Esophagus (tissue), 2 donors: ENCODE measurements at regions not wholly inside any gene's neighbourhood (a gene's known extent, or its start where the extent isn't known, plus 50 kb on each side); places are given as distances from the start of the nearest gene placed in this dataset.

ENCODE experiments used
- H3K27ac ChIP-seq, 2 donors: one replicate each; pipeline ENCODE4 v1.5.1; 2013; ENCODE audit warnings: low read depth in 2 of 2, mild to moderate bottlenecking in 2 of 2, inconsistent platforms in 1 of 2, low read length in 1 of 2, moderate library complexity in 1 of 2
- H3K27me3 ChIP-seq, 2 donors: one replicate each; pipeline ENCODE4 v1.6.1; 2013; ENCODE audit warnings: low read length in 2 of 2, control low read depth in 1 of 2, mild to moderate bottlenecking in 1 of 2; ENCODE audit not compliant: insufficient read depth in 2 of 2, control insufficient read depth in 1 of 2
- H3K36me3 ChIP-seq, 2 donors: one replicate each; pipeline ENCODE4 v1.6.1; 2013; ENCODE audit warnings: low read length in 1 of 2; ENCODE audit not compliant: control insufficient read depth in 2 of 2, insufficient read depth in 2 of 2
- H3K4me1 ChIP-seq, 2 donors: one replicate each; pipeline ENCODE4 v1.6.1; 2013; ENCODE audit warnings: low read length in 1 of 2; ENCODE audit not compliant: control insufficient read depth in 2 of 2, insufficient read depth in 2 of 2
- H3K4me3 ChIP-seq, 2 donors: one replicate each; pipeline ENCODE4 v1.5.1; 2013; ENCODE audit warnings: low read length in 2 of 2, mild to moderate bottlenecking in 2 of 2, low read depth in 1 of 2, moderate library complexity in 1 of 2
- H3K9me3 ChIP-seq, 2 donors: one replicate each; pipeline ENCODE4 v1.6.1; 2013; ENCODE audit warnings: mild to moderate bottlenecking in 2 of 2, low read depth in 1 of 2, low read length in 1 of 2, moderate library complexity in 1 of 2; ENCODE audit not compliant: control insufficient read depth in 2 of 2, insufficient read depth in 1 of 2
- WGBS, 2 donors: extraction: QIAGEN DNeasy Blood & Tissue Kit; methylation state at CpG; one replicate each; pipeline ENCODE4 v1.1.7; 2013; 5-methylcytosine and 5-hydroxymethylcytosine counted together
- donor health status: healthy with polysubstance abuse.
- donor health status: Bipolar disorder and iron deficiency.

DNA sequence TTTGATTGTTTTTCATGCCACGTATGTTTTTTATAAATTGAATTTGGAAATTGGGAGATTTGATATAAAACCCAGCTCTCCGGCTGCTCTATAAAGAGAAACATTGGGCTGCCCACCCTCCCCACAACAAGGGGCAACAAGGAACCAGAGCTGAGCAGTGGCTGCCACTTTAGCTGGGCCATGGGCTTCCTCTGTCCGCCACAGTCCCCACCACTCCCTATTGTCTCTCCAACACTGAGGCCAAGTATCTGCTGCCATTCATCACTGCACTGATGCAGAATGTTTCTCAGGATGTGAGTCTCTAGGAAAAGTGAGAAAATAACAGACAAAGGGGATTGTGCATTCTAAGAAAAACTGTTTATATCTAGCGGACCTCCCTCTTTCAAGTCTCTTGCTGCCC lies 106.8 kb downstream of the LITAF start:
- peaks cover 0 to 3% of the 10 kb centered on the region in 2 donors for H3K4me1 ChIP-seq
- 94 to 95% methylated on average over 4 of the region's 4 CpGs for WGBS, 2 donors
- H3K9me3 ChIP-seq, result no peaks in the 10 kb centered on the region
- no peak overlapping the region for H3K4me3 ChIP-seq
- no peak overlapping the region for H3K27ac ChIP-seq
- H3K27me3 ChIP-seq, result no peaks in the 10 kb centered on the region
- H3K36me3 ChIP-seq, result no peaks in the 10 kb centered on the region

DNA sequence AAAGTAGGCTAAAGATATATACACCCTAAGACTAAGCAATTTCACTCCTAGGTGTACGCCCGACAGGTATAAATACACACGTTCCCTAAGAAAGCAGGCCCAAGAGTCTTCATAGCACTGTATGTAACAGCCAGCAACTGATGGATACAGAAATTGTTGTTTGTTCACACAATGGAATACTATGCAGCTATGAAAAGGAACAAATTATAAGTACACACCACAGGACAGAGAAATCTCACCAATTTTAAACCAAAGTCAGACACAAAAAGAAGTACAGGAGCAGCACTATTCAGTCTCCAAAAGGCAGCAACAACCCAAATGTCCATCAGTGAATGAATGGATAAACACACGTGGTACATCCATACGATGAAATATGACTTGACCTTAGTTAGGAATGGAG lies 106.1 kb downstream of the LITAF start:
- H3K36me3 ChIP-seq, result no peaks in the 10 kb centered on the region
- 98 to 100% methylated on average over 5 of the region's 5 CpGs for WGBS, 2 donors
- H3K4me1 ChIP-seq, result peaks cover 0 to 3% of the 10 kb centered on the region in 2 donors
- no peaks in the 10 kb centered on the region for H3K27me3 ChIP-seq
- no peaks in the 10 kb centered on the region for H3K9me3 ChIP-seq
- H3K27ac ChIP-seq, result no peak overlapping the region
- H3K4me3 ChIP-seq, result no peak overlapping the region

GRCh38 chr16:11481987-11482386 lies 104.7 kb downstream of the LITAF start:
- WGBS, 2 donors, result 59 to 72% methylated on average over 4 of the region's 4 CpGs
- no peak overlapping the region for H3K4me3 ChIP-seq
- no peaks in the 10 kb centered on the region for H3K9me3 ChIP-seq
- H3K4me1 ChIP-seq, result peaks cover 0 to 3% of the 10 kb centered on the region in 2 donors
- H3K27ac ChIP-seq, result no peak overlapping the region
- H3K36me3 ChIP-seq, result no peaks in the 10 kb centered on the region
- H3K27me3 ChIP-seq, result no peaks in the 10 kb centered on the region

DNA sequence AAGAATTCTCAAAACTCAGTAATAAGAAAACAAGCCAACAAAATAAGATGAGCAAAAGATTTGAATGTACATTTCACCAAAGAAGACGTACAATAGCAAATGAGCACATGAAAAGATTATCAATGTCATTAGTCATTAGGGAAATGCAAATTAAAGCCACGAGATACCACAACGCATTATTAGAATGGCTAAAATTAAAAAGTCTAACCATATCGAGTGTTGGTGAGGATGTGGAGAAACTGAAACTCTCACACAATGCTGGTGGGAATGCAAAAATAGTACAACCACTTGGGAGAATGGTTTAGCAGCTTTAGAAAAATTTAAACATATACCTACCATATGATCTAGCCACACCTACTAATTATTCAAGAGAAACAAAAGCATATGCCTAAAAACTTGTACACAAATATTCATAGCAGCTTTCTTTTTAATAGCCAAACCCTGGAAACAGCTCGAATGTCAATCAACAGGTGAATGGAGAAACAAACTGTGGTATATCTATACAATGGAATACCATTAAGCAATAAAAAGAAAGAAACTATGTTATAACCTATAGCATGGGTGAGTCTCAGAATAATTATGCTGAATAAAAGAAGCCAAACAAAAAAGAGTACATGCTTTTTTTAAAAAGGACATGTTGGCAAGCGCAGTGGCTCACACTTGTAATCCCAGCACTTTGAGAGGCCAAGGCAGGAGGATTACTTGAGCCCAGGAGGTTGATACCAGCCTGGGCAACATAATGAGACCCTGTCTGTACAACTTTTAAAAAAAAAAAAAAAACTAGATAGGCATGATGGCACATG lies 103.6 kb downstream of the LITAF start:
- Histone ChIP-seq H3K27ac (no peak overlapping the region), H3K4me3 (no peak overlapping the region), H3K9me3 (no peaks in the 10 kb centered on the region), H3K4me1 (no peaks in the 10 kb centered on the region), H3K27me3 (no peaks in the 10 kb centered on the region), H3K36me3 (no peaks in the 10 kb centered on the region)
- 89 to 91% methylated on average over 6 of the region's 6 CpGs for WGBS, 2 donors

DNA sequence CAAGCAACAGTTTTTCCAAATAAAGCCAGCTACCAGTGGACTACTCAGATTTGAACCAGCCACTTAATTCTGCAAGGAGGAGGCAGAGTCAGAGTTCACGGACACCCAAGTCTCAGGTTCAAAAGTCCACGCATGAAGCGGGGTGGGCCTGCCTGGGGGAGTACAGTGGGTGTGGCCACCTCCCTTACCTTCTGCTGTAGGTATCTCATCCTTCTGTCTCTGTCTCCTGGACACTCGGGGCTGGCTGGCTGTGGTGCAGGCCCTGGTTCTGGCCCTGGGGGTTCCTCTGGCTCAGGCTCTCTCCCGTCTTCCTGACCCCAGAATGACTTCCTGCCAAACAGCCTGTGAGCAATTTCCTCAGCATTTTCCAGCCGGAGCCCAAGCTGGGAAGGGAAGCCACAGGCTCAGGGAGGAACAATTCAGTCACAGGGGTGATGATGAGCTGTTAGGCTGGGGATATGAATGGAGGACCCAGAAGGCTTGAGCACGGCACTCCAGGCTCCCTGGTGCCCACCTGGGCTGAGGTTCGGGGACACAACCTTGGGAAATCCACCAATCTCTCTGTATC lies 101.9 kb downstream of the LITAF start:
- 65 to 72% methylated on average over 8 of the region's 8 CpGs for WGBS, 2 donors
- Histone ChIP-seq H3K27ac (no peak overlapping the region), H3K27me3 (no peaks in the 10 kb centered on the region), H3K4me1 (no peaks in the 10 kb centered on the region), H3K36me3 (no peaks in the 10 kb centered on the region), H3K4me3 (no peak overlapping the region), H3K9me3 (no peaks in the 10 kb centered on the region)

DNA sequence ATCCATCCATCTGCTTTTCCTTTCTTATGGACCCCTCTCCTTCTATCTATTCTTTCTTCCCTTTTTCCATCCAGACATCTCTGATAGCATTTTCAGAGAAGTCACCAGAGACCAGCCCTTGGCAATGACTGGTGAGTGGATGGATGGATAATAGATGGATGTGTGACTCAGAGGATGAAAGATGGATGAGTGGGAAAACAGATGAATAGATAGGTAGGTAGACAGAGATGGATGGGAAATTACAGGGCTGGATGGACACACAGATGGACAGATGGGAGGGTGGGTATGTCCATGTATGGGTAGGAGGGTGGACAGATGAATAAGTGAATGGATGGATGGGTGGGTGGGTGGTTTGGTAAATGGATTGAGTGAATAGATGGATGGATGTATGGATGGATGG lies 101.0 kb downstream of the LITAF start:
- no peaks in the 10 kb centered on the region for H3K27me3 ChIP-seq
- no peak overlapping the region for H3K4me3 ChIP-seq
- H3K4me1 ChIP-seq, result no peaks in the 10 kb centered on the region
- no peak overlapping the region for H3K27ac ChIP-seq
- H3K36me3 ChIP-seq, result no peaks in the 10 kb centered on the region
- H3K9me3 ChIP-seq, result no peaks in the 10 kb centered on the region

DNA sequence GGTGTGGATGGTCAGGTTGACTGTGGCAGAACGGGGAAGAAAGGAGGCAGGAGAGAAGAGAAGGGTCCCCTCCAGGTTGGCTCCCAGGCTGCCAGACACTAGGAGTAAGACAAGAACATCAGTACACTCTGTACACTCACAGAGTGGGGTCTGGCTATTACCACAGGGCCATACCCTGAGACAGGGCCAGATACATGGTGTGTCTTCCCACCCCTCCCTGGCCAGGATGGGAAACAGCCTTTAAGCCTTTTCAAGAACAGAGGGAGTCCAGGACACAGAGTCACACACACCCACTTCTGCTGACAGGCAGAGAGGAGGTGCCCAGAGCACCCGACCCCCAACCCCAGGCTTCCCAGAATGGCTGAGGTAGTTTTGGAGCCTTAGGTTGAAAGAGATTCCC lies 99.4 kb downstream of the LITAF start:
- 85 to 86% methylated on average over 2 of the region's 2 CpGs for WGBS, 2 donors
- no peaks in the 10 kb centered on the region for H3K36me3 ChIP-seq

GRCh38 chr16:11488304-11488703 lies 98.4 kb downstream of the LITAF start:
- no peaks in the 10 kb centered on the region for H3K27me3 ChIP-seq
- H3K4me3 ChIP-seq, result no peak overlapping the region
- H3K4me1 ChIP-seq, result no peaks in the 10 kb centered on the region
- H3K27ac ChIP-seq, result no peak overlapping the region
- H3K36me3 ChIP-seq, result no peaks in the 10 kb centered on the region
- 37 to 48% methylated on average over 2 of the region's 2 CpGs for WGBS, 2 donors
- peaks cover 0 to 2% of the 10 kb centered on the region in 2 donors for H3K9me3 ChIP-seq

More for the DNA sequence above, 99.4 kb downstream of the LITAF start:
- H3K9me3 ChIP-seq, result peaks cover 0 to 2% of the 10 kb centered on the region in 2 donors
- no peaks in the 10 kb centered on the region for H3K27me3 ChIP-seq
- H3K4me3 ChIP-seq, result no peak overlapping the region
- H3K27ac ChIP-seq, result no peak overlapping the region
- no peaks in the 10 kb centered on the region for H3K4me1 ChIP-seq

DNA sequence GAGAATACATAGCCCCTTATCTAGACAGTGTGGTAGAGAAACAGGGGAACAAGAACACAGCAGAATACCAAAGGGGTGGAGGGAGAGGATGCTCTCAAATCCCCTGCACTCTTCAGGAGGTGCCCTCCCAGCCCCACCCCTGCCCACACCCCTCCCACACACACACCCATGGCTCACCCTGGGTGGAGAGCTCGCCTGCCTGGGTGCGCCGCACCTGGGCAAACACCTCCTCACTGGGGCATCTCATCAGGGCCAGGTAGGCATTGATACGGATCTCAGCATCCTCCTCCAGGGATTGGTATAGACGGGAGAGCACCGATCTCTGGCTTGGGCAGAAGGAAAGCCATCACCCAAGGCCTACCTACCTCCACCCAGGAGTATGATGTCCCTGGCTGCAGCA lies 95.2 kb downstream of the LITAF start:
- Histone ChIP-seq H3K27me3 (no peaks in the 10 kb centered on the region), H3K27ac (no peak overlapping the region), H3K9me3 (peaks cover 0 to 2% of the 10 kb centered on the region in 2 donors), H3K4me1 (peaks cover 1 to 8% of the 10 kb centered on the region in 2 donors), H3K36me3 (no peaks in the 10 kb centered on the region), H3K4me3 (no peak overlapping the region)
- 86 to 88% methylated on average over 6 of the region's 6 CpGs for WGBS, 2 donors
